Choroid plexus epithelial cell (primary cell): ENCODE measurements at regions not wholly inside any gene's neighbourhood (a gene's known extent, or its start where the extent isn't known, plus 50 kb on each side); places are given as distances from the start of the nearest gene placed in this dataset.

Experiments used
- DNase-seq: peaks from one replicate; pipeline ENCODE4 v3.0.0-alpha.2; 2010; ENCODE audit warnings: low read depth
- H3K4me3 ChIP-seq: 2 replicates; pipeline ENCODE4 v1.5.1; 2011; ENCODE audit warnings: low read depth, mild to moderate bottlenecking, control low read depth, low read length, moderate library complexity
- CTCF ChIP-seq: conservative IDR thresholded peaks from 2 replicates; pipeline ENCODE4 v1.5.1; 2011; ENCODE audit warnings: low read depth, mild to moderate bottlenecking, control low read depth, inconsistent platforms, low read length, moderate library complexity

DNA sequence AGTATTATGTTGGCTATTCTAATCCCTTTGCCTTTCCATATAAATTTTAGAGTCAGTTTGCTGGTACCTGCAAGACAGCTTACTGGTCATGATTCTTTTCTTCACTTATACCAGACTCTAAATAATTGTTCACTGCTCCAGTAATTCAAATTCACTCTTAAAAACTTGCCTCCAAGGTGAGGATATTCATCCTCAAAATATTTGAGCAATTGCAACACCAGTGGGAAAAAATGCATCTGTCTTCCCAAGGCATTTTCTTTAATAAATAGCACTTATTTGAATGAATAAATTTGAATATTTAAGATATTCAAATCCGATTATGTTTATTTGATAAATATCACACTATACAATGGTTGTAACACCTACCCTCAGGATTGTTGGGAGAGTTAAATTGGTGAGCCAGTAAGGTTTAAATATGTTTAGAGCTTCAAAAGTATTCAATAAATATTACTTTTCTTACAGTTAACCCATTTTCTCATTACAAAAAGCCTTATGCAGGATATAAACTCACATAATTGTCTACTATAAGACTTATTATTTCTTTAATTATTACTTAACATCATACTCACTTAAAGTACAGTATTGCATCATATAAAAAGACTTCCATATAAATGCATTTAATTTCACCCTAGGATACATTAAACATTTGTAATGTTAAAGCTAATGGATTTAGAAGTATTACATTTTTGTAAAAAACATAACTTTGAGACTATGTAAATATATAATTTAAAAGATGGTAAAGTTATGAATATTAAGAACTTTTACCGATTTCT, 285.6 kb downstream of the SAMD5 start:
- no peak overlapping the region for H3K4me3 ChIP-seq
- DNase-seq = no peak
- TF ChIP-seq CTCF = no peak

- no peak overlapping the region for H3K4me3 ChIP-seq
- peak; percentile 25 for DNase-seq
- no peak for TF ChIP-seq CTCF
Measured at GRCh38 chr6:147802459-147802858, 294.0 kb downstream of the SAMD5 start.

GRCh38 chr6:147805155-147805554, 296.7 kb downstream of the SAMD5 start:
- no peak for TF ChIP-seq CTCF
- no peak overlapping the region for H3K4me3 ChIP-seq
- DNase-seq = no peak

- TF ChIP-seq CTCF = no peak
- no peak overlapping the region for H3K4me3 ChIP-seq
- DNase-seq = no peak
Measured at GRCh38 chr6:147806697-147807096, 298.2 kb downstream of the SAMD5 start.

DNA sequence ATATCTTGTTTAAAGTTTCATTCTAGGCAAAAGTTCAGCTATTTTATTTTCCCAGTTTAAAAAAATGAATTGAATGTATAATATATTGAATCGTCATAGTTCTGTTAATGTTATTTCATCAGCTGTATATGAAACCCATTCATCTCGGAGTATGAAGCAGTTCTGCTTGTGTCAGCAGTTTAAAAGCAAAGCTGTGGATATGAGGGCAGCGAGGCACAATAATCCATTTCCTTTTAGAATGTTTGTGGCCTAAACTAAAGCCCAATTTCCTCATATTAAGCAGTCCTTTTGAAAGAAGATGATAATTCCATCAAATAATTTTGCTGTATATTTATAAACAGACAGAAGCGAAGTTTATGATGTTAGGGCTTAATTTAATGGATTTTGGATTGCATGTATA, 300.1 kb downstream of the SAMD5 start:
- TF ChIP-seq CTCF = no peak
- DNase-seq = peak; percentile 2
- H3K4me3 ChIP-seq = no peak overlapping the region

DNA sequence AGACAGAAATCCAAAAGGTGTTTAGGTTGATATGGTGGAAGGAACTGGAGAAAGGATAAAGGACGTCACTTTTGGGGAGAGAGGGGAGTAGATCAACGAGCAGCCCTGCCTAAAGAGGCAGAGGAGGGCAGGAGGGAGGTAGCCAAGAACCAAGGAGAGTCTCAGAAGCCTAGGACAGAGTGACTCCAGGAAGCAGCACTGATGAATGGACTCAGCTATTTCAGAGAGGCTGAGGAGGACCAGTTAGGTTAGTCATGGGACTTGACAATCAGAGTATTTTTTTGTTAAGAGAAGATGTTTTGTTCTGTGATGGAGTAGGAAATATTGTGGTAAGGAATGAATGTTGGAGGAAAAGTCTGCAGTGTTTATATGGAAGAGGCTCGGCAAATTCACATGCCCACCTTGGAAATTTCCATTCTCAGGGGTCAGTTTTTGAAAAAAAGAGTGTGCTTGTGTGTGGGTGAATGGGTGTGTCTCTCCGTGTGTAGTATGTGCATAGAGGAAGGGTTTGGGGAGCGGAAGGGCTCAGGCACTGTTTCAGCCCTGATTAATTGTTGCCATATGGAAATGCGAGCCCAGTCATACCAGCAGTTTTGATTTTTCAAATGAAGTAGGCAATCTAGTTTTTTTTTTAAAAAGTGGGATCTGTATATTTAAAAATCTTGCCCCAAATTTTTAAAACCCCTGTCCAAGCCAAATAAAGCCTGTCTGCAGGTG, 303.6 kb downstream of the SAMD5 start:
- no peak overlapping the region for H3K4me3 ChIP-seq
- TF ChIP-seq CTCF = no peak
- DNase-seq = no peak
